Ascending aorta (tissue), 2 donors: ENCODE measurements at regions not wholly inside any gene's neighbourhood (a gene's known extent, or its start where the extent isn't known, plus 50 kb on each side); places are given as distances from the start of the nearest gene placed in this dataset.

Experiments used
- DNase-seq, 2 donors: peaks; one replicate each; pipeline ENCODE4 v3.0.0-alpha.2; 2019; ENCODE audit warnings: low spot score in 2 of 2
- H3K27ac ChIP-seq, 2 donors: fragments of 200-600 bp; sonication (generic); one replicate each; pipeline ENCODE4 v1.5.1; 2016 to 2017; ENCODE audit warnings: mild to moderate bottlenecking in 1 of 2
- H3K27me3 ChIP-seq: fragments of 200-600 bp; sonication (generic); one replicate; pipeline ENCODE4 v1.5.1; 2017
- H3K36me3 ChIP-seq, 2 donors: fragments of 200-600 bp; sonication (generic); one replicate each; pipeline ENCODE4 v1.5.1; 2016
- H3K4me1 ChIP-seq, 2 donors: fragments of 200-600 bp; sonication (generic); one replicate each; pipeline ENCODE4 v1.5.1; 2016 to 2017; ENCODE audit warnings: mild to moderate bottlenecking in 1 of 2
- H3K4me3 ChIP-seq, 2 donors: fragments of 200-600 bp; sonication (generic); one replicate each; pipeline ENCODE4 v1.5.1; 2016 to 2017; ENCODE audit warnings: mild to moderate bottlenecking in 1 of 2
- H3K9me3 ChIP-seq, 2 donors: fragments of 200-600 bp; sonication (generic); one replicate each; pipeline ENCODE4 v1.5.1; 2016
- CTCF ChIP-seq, 3 experiments: fragments of 200-600 bp in 2 of 3; fragments of 450-650 bp in 1 of 3; sonication (generic) in 2 of 3; IDR thresholded peaks; one replicate each; pipeline ENCODE4 v1.5.1; 2016 to 2019; ENCODE audit warnings: antibody characterized with exemption in 3 of 3, mild to moderate bottlenecking in 1 of 3, moderate library complexity in 1 of 3
- intact Hi-C: fragments of 100-400 bp; cut with DNase I; formaldehyde crosslinking; loops from one replicate; pipeline ENCODE4 v1.15.1; 2023

- no peak for TF ChIP-seq CTCF (IDR thresholded peaks at IDR 0.05)
- H3K36me3 ChIP-seq, result no peaks in the 10 kb centered on the region
- peaks cover 0 to 6% of the 10 kb centered on the region in 2 donors for H3K9me3 ChIP-seq
- H3K27me3 ChIP-seq, result no peaks in the 10 kb centered on the region
- no peak overlapping the region for H3K27ac ChIP-seq
- H3K4me1 ChIP-seq, result no peaks in the 10 kb centered on the region
- no peak for DNase-seq
- H3K4me3 ChIP-seq, result no peak overlapping the region
- intact Hi-C loops, result no loop called here
Measured at GRCh38 chr11:104764710-104765045, 133.6 kb downstream of the CASP12 start.

- H3K27ac ChIP-seq, result no peak overlapping the region
- no peaks in the 10 kb centered on the region for H3K36me3 ChIP-seq
- no peak for DNase-seq
- intact Hi-C loops, result no loop called here
- peaks cover 0 to 11% of the 10 kb centered on the region in 2 donors for H3K9me3 ChIP-seq
- no peak for TF ChIP-seq CTCF (IDR thresholded peaks at IDR 0.05)
- no peaks in the 10 kb centered on the region for H3K27me3 ChIP-seq
- H3K4me1 ChIP-seq, result no peaks in the 10 kb centered on the region
- no peak overlapping the region for H3K4me3 ChIP-seq
Measured at GRCh38 chr11:104763930-104764709, 134.1 kb downstream of the CASP12 start.

GRCh38 chr11:104761511-104761910 lies 136.7 kb downstream of the CASP12 start:
- intact Hi-C loops, result no loop called here
- H3K27ac ChIP-seq, result no peak overlapping the region
- no peak for TF ChIP-seq CTCF (IDR thresholded peaks at IDR 0.05)

GRCh38 chr11:104759464-104759863 lies 138.8 kb downstream of the CASP12 start:
- no peak for TF ChIP-seq CTCF (IDR thresholded peaks at IDR 0.05)
- no peak overlapping the region for H3K4me3 ChIP-seq
- no peak for DNase-seq
- no peaks in the 10 kb centered on the region for H3K27me3 ChIP-seq
- intact Hi-C loops, result no loop called here
- H3K27ac ChIP-seq, result no peak overlapping the region
- peaks cover 0 to 12% of the 10 kb centered on the region in 2 donors for H3K9me3 ChIP-seq
- H3K4me1 ChIP-seq, result no peaks in the 10 kb centered on the region
- no peaks in the 10 kb centered on the region for H3K36me3 ChIP-seq

More at GRCh38 chr11:104761511-104761910, 136.7 kb downstream of the CASP12 start:
- Histone ChIP-seq H3K4me1 (no peaks in the 10 kb centered on the region), H3K4me3 (no peak overlapping the region), H3K27me3 (no peaks in the 10 kb centered on the region), H3K36me3 (no peaks in the 10 kb centered on the region), H3K9me3 (peaks cover 0 to 12% of the 10 kb centered on the region in 2 donors)
- no peak for DNase-seq

GRCh38 chr11:104738918-104739317 lies 159.3 kb downstream of the CASP12 start:
- DNase-seq, result no peak

More at GRCh38 chr11:104738918-104739317, 159.3 kb downstream of the CASP12 start:
- H3K27ac ChIP-seq, result no peak overlapping the region
- H3K27me3 ChIP-seq, result no peaks in the 10 kb centered on the region
- no peak for TF ChIP-seq CTCF (IDR thresholded peaks at IDR 0.05)
- H3K4me3 ChIP-seq, result no peak overlapping the region
- H3K4me1 ChIP-seq, result no peaks in the 10 kb centered on the region
- no peaks in the 10 kb centered on the region for H3K36me3 ChIP-seq
- intact Hi-C loops, result no loop called here
- no peaks in the 10 kb centered on the region for H3K9me3 ChIP-seq
